ENCODE measurements at regions not wholly inside any gene's neighbourhood (a gene's known extent, or its start where the extent isn't known, plus 50 kb on each side); places are given as distances from the start of the nearest gene placed in this dataset.

- H3K9me3 Mint-ChIP-seq (ENCODE audit: low read depth) = no peaks in the 10 kb centered on the region
- H3K4me3 Mint-ChIP-seq = no peak overlapping the region
- peaks cover 16% of the 10 kb centered on the region for H3K27me3 Mint-ChIP-seq
- no peak overlapping the region for H3K27ac Mint-ChIP-seq
- peaks cover 3% of the 10 kb centered on the region for H3K4me1 Mint-ChIP-seq (ENCODE audit: low read depth)
- no peaks in the 10 kb centered on the region for H3K36me3 Mint-ChIP-seq
These were observed 133.5 kb downstream of the GLI2 start for GRCh38 chr2:120869036-120869729.

GRCh38 chr2:120869730-120870466 is 134.2 kb downstream of the GLI2 start:
- H3K36me3 Mint-ChIP-seq = no peaks in the 10 kb centered on the region
- H3K4me3 Mint-ChIP-seq = no peak overlapping the region
- H3K4me1 Mint-ChIP-seq (ENCODE audit: low read depth) = peaks cover 3% of the 10 kb centered on the region
- no peaks in the 10 kb centered on the region for H3K9me3 Mint-ChIP-seq (ENCODE audit: low read depth)
- no peak overlapping the region for H3K27ac Mint-ChIP-seq
- peaks cover 16% of the 10 kb centered on the region for H3K27me3 Mint-ChIP-seq

DNA sequence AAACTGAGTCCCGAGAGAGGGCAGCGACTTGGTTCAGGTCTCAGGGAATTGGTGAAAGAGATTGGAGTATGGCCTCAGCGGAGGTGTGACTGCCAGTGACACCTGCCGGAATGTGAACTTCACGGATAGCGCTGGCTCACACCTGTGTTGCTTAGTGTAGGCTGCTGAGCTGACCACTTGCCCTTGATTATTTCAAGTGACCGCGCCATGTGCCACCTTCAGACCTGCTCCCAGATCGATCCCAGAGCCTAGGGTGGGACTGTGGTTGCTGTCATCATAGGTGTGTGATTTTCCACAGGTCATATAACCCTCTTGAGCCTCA is 134.8 kb downstream of the GLI2 start:
- H3K27me3 Mint-ChIP-seq = peaks cover 16% of the 10 kb centered on the region
- no peak overlapping the region for H3K27ac Mint-ChIP-seq
- peaks cover 3% of the 10 kb centered on the region for H3K4me1 Mint-ChIP-seq (ENCODE audit: low read depth)
- no peaks in the 10 kb centered on the region for H3K36me3 Mint-ChIP-seq
- H3K9me3 Mint-ChIP-seq (ENCODE audit: low read depth) = no peaks in the 10 kb centered on the region
- no peak overlapping the region for H3K4me3 Mint-ChIP-seq

DNA sequence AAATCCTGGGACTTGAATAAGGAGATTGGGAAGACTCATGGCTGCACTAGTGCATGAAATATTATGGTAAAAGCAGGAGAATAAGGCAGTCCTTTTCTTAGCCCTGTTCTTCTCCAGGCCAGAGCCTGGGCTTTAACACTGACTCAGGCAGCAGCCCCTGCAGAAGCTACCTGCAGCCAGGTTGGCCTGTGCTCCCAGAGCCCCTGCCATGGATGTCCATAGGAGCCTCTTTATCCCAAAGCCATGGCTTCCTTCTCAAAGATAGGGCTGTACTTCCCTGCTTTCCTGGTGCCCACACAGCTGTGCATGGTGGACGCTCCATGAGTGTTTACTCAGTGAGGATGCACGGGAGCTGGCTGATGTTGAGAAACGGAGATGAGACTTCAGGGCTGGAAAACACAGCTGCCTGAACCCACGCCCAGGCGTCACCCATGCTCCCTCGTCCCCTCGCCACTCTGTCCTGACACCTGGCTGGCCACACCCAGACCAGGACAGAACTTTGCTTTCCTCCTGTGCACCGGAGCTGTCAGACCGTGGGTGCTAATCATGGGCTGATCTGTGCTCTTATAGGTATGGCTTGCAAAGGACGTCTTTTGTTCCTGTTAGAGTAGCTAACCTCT is 135.5 kb downstream of the GLI2 start:
- Mint-ChIP-seq H3K27ac (no peak overlapping the region), H3K36me3 (no peaks in the 10 kb centered on the region)

GRCh38 chr2:120871881-120872620 is 136.4 kb downstream of the GLI2 start:
- Mint-ChIP-seq H3K27me3 (peaks cover 14% of the 10 kb centered on the region), H3K27ac (no peak overlapping the region), H3K36me3 (no peaks in the 10 kb centered on the region), H3K4me1 (ENCODE audit: low read depth) (peaks cover 3% of the 10 kb centered on the region), H3K4me3 (no peak overlapping the region), H3K9me3 (ENCODE audit: low read depth) (no peaks in the 10 kb centered on the region)

More for the DNA sequence above, 135.5 kb downstream of the GLI2 start:
- Mint-ChIP-seq H3K4me1 (ENCODE audit: low read depth) (peaks cover 3% of the 10 kb centered on the region), H3K9me3 (ENCODE audit: low read depth) (no peaks in the 10 kb centered on the region), H3K4me3 (no peak overlapping the region), H3K27me3 (peaks cover 15% of the 10 kb centered on the region)

DNA sequence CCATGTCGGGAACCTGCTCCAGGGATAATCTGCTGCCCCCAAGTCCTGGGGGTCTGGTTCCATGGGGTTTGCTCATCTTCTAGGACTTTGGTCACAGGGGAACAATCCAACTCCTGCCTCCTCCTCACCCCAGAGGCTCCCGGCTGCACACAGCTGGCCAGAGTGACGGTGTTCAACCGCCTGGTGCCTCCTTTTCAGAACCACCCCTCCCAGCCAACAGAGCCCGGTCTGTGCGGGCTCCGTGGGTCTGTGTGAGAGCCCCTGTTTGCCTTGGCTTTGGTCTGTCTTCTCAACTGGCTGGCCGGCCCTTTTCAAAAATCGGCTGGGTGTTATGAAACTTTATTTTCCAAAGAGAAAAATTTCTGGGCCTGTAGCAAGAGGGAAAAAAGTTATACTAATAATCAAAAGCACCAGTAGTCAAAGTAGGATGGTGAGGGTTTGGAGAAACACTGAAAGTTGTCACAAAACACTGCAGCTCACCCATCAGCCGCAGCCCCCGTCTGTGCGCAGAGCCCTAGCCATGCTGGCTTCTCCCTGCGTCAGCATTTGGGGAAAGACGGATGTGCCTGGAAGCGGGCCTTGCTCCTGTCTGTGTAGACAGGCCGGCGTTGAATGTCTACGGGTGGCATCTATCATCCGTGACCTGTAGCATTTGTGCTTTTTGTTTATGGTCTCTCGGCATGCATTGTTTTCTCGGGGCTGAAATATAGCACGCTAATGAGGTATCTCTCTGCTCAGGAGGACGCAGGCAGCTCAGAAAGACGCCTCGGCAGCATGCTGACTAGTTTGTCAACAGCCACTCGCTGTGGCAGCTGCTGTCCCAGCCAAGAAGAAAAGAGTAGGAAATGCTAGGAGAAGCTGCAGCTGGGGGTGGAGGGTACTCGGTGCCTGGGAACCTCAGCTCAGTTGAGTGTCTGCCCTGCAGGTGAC is 138.6 kb downstream of the GLI2 start:
- Mint-ChIP-seq H3K9me3 (ENCODE audit: low read depth) (no peaks in the 10 kb centered on the region), H3K4me1 (ENCODE audit: low read depth) (no peaks in the 10 kb centered on the region), H3K36me3 (no peaks in the 10 kb centered on the region), H3K4me3 (no peak overlapping the region), H3K27me3 (peaks cover 11% of the 10 kb centered on the region), H3K27ac (no peak overlapping the region)

- no peak overlapping the region for H3K4me3 Mint-ChIP-seq
- H3K4me1 Mint-ChIP-seq (ENCODE audit: low read depth) = no peaks in the 10 kb centered on the region
- peaks cover 7% of the 10 kb centered on the region for H3K27me3 Mint-ChIP-seq
- H3K36me3 Mint-ChIP-seq = no peaks in the 10 kb centered on the region
- no peaks in the 10 kb centered on the region for H3K9me3 Mint-ChIP-seq (ENCODE audit: low read depth)
- no peak overlapping the region for H3K27ac Mint-ChIP-seq
These were observed 139.2 kb downstream of the GLI2 start for GRCh38 chr2:120874888-120875275.

DNA sequence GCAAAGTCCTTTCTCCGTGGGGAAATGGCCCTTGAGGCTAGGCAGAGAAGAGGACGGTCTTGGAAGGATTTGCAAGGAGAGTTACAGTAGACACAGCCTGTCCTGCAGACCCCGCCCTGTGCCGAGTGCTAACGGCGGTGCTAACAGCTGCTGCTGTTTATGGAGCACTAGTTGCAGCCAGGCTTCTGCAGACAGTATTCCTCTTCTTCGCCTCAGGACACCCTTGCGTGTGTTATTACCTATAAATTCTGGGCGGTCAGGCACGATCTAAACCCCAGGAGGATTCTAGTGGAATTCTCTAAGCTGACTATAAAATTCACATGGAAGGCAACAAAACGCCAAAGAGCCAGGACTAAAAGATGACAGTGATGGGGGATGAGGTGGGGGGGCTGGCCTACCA is 139.8 kb downstream of the GLI2 start:
- Mint-ChIP-seq H3K4me3 (no peak overlapping the region), H3K27me3 (peaks cover 5% of the 10 kb centered on the region), H3K36me3 (no peaks in the 10 kb centered on the region), H3K9me3 (ENCODE audit: low read depth) (no peaks in the 10 kb centered on the region), H3K4me1 (ENCODE audit: low read depth) (no peaks in the 10 kb centered on the region), H3K27ac (no peak overlapping the region)

GRCh38 chr2:120876526-120877280 is 141.0 kb downstream of the GLI2 start:
- Mint-ChIP-seq H3K27me3 (peaks cover 5% of the 10 kb centered on the region), H3K4me3 (no peak overlapping the region), H3K36me3 (no peaks in the 10 kb centered on the region), H3K27ac (no peak overlapping the region), H3K9me3 (ENCODE audit: low read depth) (no peaks in the 10 kb centered on the region), H3K4me1 (ENCODE audit: low read depth) (no peaks in the 10 kb centered on the region)

- Mint-ChIP-seq H3K36me3 (no peaks in the 10 kb centered on the region), H3K27me3 (peaks cover 5% of the 10 kb centered on the region), H3K4me3 (no peak overlapping the region), H3K9me3 (ENCODE audit: low read depth) (no peaks in the 10 kb centered on the region), H3K27ac (no peak overlapping the region), H3K4me1 (ENCODE audit: low read depth) (no peaks in the 10 kb centered on the region)
These were observed 141.7 kb downstream of the GLI2 start for GRCh38 chr2:120877409-120877808.

- no peaks in the 10 kb centered on the region for H3K36me3 Mint-ChIP-seq
- no peaks in the 10 kb centered on the region for H3K4me1 Mint-ChIP-seq (ENCODE audit: low read depth)
- H3K9me3 Mint-ChIP-seq (ENCODE audit: low read depth) = no peaks in the 10 kb centered on the region
- no peak overlapping the region for H3K4me3 Mint-ChIP-seq
- H3K27ac Mint-ChIP-seq = no peak overlapping the region
- peaks cover 5% of the 10 kb centered on the region for H3K27me3 Mint-ChIP-seq
These were observed 143.3 kb downstream of the GLI2 start for GRCh38 chr2:120878970-120879369.

- Mint-ChIP-seq H3K9me3 (ENCODE audit: low read depth) (no peaks in the 10 kb centered on the region), H3K4me1 (ENCODE audit: low read depth) (no peaks in the 10 kb centered on the region), H3K27me3 (peaks cover 5% of the 10 kb centered on the region), H3K36me3 (no peaks in the 10 kb centered on the region), H3K27ac (no peak overlapping the region), H3K4me3 (no peak overlapping the region)
These were observed 144.0 kb downstream of the GLI2 start for GRCh38 chr2:120879431-120880295.

DNA sequence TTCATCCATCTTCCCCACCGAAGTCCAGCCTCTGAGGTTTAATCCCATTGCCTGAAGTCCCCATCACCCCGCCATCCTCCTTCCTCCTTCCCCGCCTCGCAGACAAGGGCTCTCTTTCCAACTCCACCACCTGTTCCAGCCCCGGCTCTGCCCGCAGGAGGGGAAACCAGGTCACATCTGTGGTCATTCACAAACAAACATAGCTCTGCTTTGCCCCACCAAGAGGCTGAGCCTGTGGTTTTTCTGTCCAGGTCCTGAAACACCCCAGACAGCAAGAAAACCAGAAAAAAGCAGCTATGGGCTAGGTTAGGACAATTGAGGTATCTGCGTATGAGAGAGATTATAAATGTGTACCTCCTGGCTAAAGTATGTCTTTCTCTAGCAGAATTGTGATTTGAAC is 144.7 kb downstream of the GLI2 start:
- H3K27ac Mint-ChIP-seq = no peak overlapping the region
- no peak overlapping the region for H3K4me3 Mint-ChIP-seq
- H3K27me3 Mint-ChIP-seq = peaks cover 5% of the 10 kb centered on the region
- H3K9me3 Mint-ChIP-seq (ENCODE audit: low read depth) = no peaks in the 10 kb centered on the region
- H3K4me1 Mint-ChIP-seq (ENCODE audit: low read depth) = no peaks in the 10 kb centered on the region
- H3K36me3 Mint-ChIP-seq = no peaks in the 10 kb centered on the region

All from activated naive CD8-positive, alpha-beta T cell (primary cell).